ENCODE measurements at regions not wholly inside any gene's neighbourhood (a gene's known extent, or its start where the extent isn't known, plus 50 kb on each side); places are given as distances from the start of the nearest gene placed in this dataset.

DNA sequence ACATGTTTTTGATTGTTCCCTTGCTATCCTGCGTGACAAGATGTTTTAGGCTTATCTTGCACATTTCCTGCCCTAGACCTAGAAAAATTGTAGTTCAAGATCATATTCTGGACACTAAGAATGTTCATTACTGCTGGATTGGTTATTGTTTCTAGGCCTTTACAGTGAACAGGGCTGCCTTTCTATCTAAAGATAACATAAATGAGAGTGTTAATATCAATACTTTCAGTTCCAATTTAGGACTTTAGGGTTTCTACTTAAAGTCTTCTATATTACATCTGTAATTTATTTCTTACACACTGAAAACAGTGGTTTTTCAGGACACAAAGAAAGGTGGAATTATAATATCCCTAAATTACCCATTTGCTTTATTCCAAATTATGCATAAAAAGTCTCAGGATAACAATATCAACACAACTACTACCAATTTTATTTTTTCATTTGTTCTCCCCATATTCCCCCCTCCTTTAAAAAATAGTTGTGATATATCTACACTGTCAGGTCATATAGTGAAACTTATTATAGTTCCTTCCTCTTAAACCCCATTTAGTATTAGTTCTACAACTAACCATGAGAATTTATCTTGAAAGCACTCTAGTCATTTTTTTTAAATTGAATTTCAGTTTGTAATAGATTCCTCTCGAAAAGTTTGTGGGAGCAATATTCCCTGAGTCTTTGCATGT, 293.9 kb upstream of the RIOK2 start:
- Histone ChIP-seq H3K79me2 (replicated peaks; ENCODE audit: insufficient read depth, low read length) (no peaks in the 10 kb centered on the region), H3K9me3 (ENCODE audit: low read length) (no peaks in the 10 kb centered on the region), H2AFZ (ENCODE audit: low read depth, low read length) (no peak overlapping the region), H3F3A (ENCODE audit: insufficient read depth, low read length, poor library complexity, severe bottlenecking) (no peaks in the 10 kb centered on the region), H3K4me2 (ENCODE audit: low read length) (no peak overlapping the region), H3K9ac (ENCODE audit: low read length) (no peak overlapping the region), H3K36me3 (ENCODE audit: insufficient read depth, low read length) (no peaks in the 10 kb centered on the region), H3K9me2 (ENCODE audit: insufficient read depth, low read length) (no peaks in the 10 kb centered on the region), H3K4me3 (ENCODE audit: low read length) (no peak overlapping the region), H3K27me3 (ENCODE audit: insufficient read depth, low read depth, low read length) (no peaks in the 10 kb centered on the region), H3K27ac (ENCODE audit: low read length) (no peak overlapping the region), H4K20me1 (ENCODE audit: insufficient read depth) (no peaks in the 10 kb centered on the region)
- TF ChIP-seq, protein P1, sequence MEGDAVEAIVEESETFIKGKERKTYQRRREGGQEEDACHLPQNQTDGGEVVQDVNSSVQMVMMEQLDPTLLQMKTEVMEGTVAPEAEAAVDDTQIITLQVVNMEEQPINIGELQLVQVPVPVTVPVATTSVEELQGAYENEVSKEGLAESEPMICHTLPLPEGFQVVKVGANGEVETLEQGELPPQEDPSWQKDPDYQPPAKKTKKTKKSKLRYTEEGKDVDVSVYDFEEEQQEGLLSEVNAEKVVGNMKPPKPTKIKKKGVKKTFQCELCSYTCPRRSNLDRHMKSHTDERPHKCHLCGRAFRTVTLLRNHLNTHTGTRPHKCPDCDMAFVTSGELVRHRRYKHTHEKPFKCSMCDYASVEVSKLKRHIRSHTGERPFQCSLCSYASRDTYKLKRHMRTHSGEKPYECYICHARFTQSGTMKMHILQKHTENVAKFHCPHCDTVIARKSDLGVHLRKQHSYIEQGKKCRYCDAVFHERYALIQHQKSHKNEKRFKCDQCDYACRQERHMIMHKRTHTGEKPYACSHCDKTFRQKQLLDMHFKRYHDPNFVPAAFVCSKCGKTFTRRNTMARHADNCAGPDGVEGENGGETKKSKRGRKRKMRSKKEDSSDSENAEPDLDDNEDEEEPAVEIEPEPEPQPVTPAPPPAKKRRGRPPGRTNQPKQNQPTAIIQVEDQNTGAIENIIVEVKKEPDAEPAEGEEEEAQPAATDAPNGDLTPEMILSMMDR (IDR thresholded peaks at IDR 0.05; ENCODE audit: poor library complexity, severe bottlenecking): no peak
- TF ChIP-seq SMC3 (conservative IDR thresholded peaks at IDR 0.05; ENCODE audit: poor library complexity) (no peak), TAF1 (IDR thresholded peaks at IDR 0.05; ENCODE audit: low read depth) (no peak), EP300 (conservative IDR thresholded peaks at IDR 0.05; ENCODE audit: poor library complexity, severe bottlenecking) (no peak)

GRCh38 chr5:97478483-97478882, 295.4 kb upstream of the RIOK2 start:
- no peak overlapping the region for H3K27ac ChIP-seq (ENCODE audit: low read length)
- no peaks in the 10 kb centered on the region for H4K20me1 ChIP-seq (ENCODE audit: insufficient read depth)
- no peaks in the 10 kb centered on the region for H3K36me3 ChIP-seq (ENCODE audit: insufficient read depth, low read length)
- no peak overlapping the region for H3K4me2 ChIP-seq (ENCODE audit: low read length)
- TF ChIP-seq EP300 (conservative IDR thresholded peaks at IDR 0.05; ENCODE audit: poor library complexity, severe bottlenecking) (no peak), POLR2AphosphoS5 (IDR thresholded peaks at IDR 0.05) (no peak), MXI1 (conservative IDR thresholded peaks at IDR 0.05; ENCODE audit: poor library complexity, severe bottlenecking) (no peak), EZH2 (IDR thresholded peaks at IDR 0.05; ENCODE audit: borderline replicate concordance, insufficient read depth, low read length, poor library complexity, severe bottlenecking) (no peak)
- TF ChIP-seq, protein P1 (IDR thresholded peaks at IDR 0.05; ENCODE audit: poor library complexity, severe bottlenecking): no peak
- no peaks in the 10 kb centered on the region for H3K79me2 ChIP-seq (replicated peaks; ENCODE audit: insufficient read depth, low read length)
- no peaks in the 10 kb centered on the region for H3K9me2 ChIP-seq (ENCODE audit: insufficient read depth, low read length)
- no peak overlapping the region for H3K9ac ChIP-seq (ENCODE audit: low read length)
- no peak overlapping the region for H3K4me3 ChIP-seq (ENCODE audit: low read length)
- H3K27me3 ChIP-seq (ENCODE audit: insufficient read depth, low read depth, low read length): no peaks in the 10 kb centered on the region
- H3F3A ChIP-seq (ENCODE audit: insufficient read depth, low read length, poor library complexity, severe bottlenecking): no peaks in the 10 kb centered on the region
- no peak overlapping the region for H2AFZ ChIP-seq (ENCODE audit: low read depth, low read length)
- H3K9me3 ChIP-seq (ENCODE audit: low read length): no peaks in the 10 kb centered on the region

DNA sequence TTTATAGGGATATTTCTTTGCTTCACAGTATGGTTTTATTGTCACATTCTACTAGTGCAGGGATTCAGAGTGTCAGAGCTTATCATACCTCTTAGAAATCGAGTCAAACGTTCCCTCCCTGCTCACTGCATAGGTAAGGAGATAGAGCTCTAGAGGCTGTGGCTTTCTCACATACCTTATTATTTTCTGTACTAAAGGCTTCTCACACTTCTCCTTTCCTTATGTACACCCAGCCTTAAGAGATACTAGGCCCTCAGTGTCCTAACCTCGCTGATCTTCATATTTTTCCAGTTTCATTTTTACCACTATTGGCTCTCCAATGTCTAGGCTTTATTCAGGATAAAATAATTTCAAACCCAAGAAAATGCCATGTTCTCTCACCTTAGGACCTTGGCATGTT, 297.3 kb upstream of the RIOK2 start:
- no peaks in the 10 kb centered on the region for H4K20me1 ChIP-seq (ENCODE audit: insufficient read depth)
- no peak overlapping the region for H3K4me2 ChIP-seq (ENCODE audit: low read length)
- H3K36me3 ChIP-seq (ENCODE audit: insufficient read depth, low read length): no peaks in the 10 kb centered on the region
- no peaks in the 10 kb centered on the region for H3K27me3 ChIP-seq (ENCODE audit: insufficient read depth, low read depth, low read length)
- no peak overlapping the region for H3K4me3 ChIP-seq (ENCODE audit: low read length)
- H3K9me3 ChIP-seq (ENCODE audit: low read length): no peaks in the 10 kb centered on the region
- H2AFZ ChIP-seq (ENCODE audit: low read depth, low read length): no peak overlapping the region
- H3K9ac ChIP-seq (ENCODE audit: low read length): no peak overlapping the region
- H3K79me2 ChIP-seq (replicated peaks; ENCODE audit: insufficient read depth, low read length): no peaks in the 10 kb centered on the region
- H3K9me2 ChIP-seq (ENCODE audit: insufficient read depth, low read length): no peaks in the 10 kb centered on the region
- TF ChIP-seq TAF1 (IDR thresholded peaks at IDR 0.05; ENCODE audit: low read depth) (no peak), EZH2 (IDR thresholded peaks at IDR 0.05; ENCODE audit: borderline replicate concordance, insufficient read depth, low read length, poor library complexity, severe bottlenecking) (no peak), MXI1 (conservative IDR thresholded peaks at IDR 0.05; ENCODE audit: poor library complexity, severe bottlenecking) (no peak), POLR2AphosphoS5 (IDR thresholded peaks at IDR 0.05) (no peak), SMC3 (conservative IDR thresholded peaks at IDR 0.05; ENCODE audit: poor library complexity) (no peak), EP300 (conservative IDR thresholded peaks at IDR 0.05; ENCODE audit: poor library complexity, severe bottlenecking) (no peak), RAD21 (conservative IDR thresholded peaks at IDR 0.05) (no peak)
- TF ChIP-seq, protein P1 (IDR thresholded peaks at IDR 0.05; ENCODE audit: poor library complexity, severe bottlenecking): no peak
- TF ChIP-seq, protein P2, sequence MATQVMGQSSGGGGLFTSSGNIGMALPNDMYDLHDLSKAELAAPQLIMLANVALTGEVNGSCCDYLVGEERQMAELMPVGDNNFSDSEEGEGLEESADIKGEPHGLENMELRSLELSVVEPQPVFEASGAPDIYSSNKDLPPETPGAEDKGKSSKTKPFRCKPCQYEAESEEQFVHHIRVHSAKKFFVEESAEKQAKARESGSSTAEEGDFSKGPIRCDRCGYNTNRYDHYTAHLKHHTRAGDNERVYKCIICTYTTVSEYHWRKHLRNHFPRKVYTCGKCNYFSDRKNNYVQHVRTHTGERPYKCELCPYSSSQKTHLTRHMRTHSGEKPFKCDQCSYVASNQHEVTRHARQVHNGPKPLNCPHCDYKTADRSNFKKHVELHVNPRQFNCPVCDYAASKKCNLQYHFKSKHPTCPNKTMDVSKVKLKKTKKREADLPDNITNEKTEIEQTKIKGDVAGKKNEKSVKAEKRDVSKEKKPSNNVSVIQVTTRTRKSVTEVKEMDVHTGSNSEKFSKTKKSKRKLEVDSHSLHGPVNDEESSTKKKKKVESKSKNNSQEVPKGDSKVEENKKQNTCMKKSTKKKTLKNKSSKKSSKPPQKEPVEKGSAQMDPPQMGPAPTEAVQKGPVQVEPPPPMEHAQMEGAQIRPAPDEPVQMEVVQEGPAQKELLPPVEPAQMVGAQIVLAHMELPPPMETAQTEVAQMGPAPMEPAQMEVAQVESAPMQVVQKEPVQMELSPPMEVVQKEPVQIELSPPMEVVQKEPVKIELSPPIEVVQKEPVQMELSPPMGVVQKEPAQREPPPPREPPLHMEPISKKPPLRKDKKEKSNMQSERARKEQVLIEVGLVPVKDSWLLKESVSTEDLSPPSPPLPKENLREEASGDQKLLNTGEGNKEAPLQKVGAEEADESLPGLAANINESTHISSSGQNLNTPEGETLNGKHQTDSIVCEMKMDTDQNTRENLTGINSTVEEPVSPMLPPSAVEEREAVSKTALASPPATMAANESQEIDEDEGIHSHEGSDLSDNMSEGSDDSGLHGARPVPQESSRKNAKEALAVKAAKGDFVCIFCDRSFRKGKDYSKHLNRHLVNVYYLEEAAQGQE (IDR thresholded peaks at IDR 0.05; ENCODE audit: borderline replicate concordance): no peak
- H3K27ac ChIP-seq (ENCODE audit: low read length): no peak overlapping the region
- H3F3A ChIP-seq (ENCODE audit: insufficient read depth, low read length, poor library complexity, severe bottlenecking): no peaks in the 10 kb centered on the region
